ENCODE measurements at regions not wholly inside any gene's neighbourhood (a gene's known extent, or its start where the extent isn't known, plus 50 kb on each side); places are given as distances from the start of the nearest gene placed in this dataset.

GRCh38 chr10:3890602-3891352, 105.8 kb upstream of the KLF6 start:
- Histone ChIP-seq H3K4me3 (replicated peaks; ENCODE audit: insufficient read depth, low read length) (no peak overlapping the region), H3K27me3 (ENCODE audit: insufficient read depth, poor library complexity, severe bottlenecking) (no peaks in the 10 kb centered on the region), H3K27ac (replicated peaks) (no peak overlapping the region)
- DNase-seq (ENCODE audit: low read depth in 1 of 2, low spot score in 1 of 2) = no peak
- no peak for TF ChIP-seq CTCF (IDR thresholded peaks at IDR 0.05; ENCODE audit: insufficient read depth, low read length)
- no peak for TF ChIP-seq REST (IDR thresholded peaks at IDR 0.05; ENCODE audit: insufficient replicate concordance, low read depth)
- no peak for TF ChIP-seq POLR2AphosphoS5 (IDR thresholded peaks at IDR 0.05; ENCODE audit: low read depth)
- TF ChIP-seq GABPA (IDR thresholded peaks at IDR 0.05; ENCODE audit: low read depth) = no peak
- TF ChIP-seq SPI1 (IDR thresholded peaks at IDR 0.05; ENCODE audit: borderline replicate concordance, low read depth) = no peak

- H3K27ac ChIP-seq (replicated peaks) = no peak overlapping the region
- no peak overlapping the region for H3K4me3 ChIP-seq (replicated peaks; ENCODE audit: insufficient read depth, low read length)
- no peak for TF ChIP-seq POLR2AphosphoS5 (IDR thresholded peaks at IDR 0.05; ENCODE audit: low read depth)
- TF ChIP-seq SPI1 (IDR thresholded peaks at IDR 0.05; ENCODE audit: borderline replicate concordance, low read depth) = no peak
- TF ChIP-seq GABPA (IDR thresholded peaks at IDR 0.05; ENCODE audit: low read depth) = no peak
- TF ChIP-seq CTCF (IDR thresholded peaks at IDR 0.05; ENCODE audit: insufficient read depth, low read length) = no peak
- no peak for TF ChIP-seq REST (IDR thresholded peaks at IDR 0.05; ENCODE audit: insufficient replicate concordance, low read depth)
- no peaks in the 10 kb centered on the region for H3K27me3 ChIP-seq (ENCODE audit: insufficient read depth, poor library complexity, severe bottlenecking)
- DNase-seq (ENCODE audit: low read depth in 1 of 2, low spot score in 1 of 2) = no peak
These were observed 105.0 kb upstream of the KLF6 start for GRCh38 chr10:3889961-3890522.

- H3K27ac ChIP-seq (replicated peaks) = no peak overlapping the region
- no peak overlapping the region for H3K4me3 ChIP-seq (replicated peaks; ENCODE audit: insufficient read depth, low read length)
- no peak for DNase-seq (ENCODE audit: low read depth in 1 of 2, low spot score in 1 of 2)
These were observed 103.0 kb upstream of the KLF6 start for GRCh38 chr10:3887885-3888476.

More at GRCh38 chr10:3887885-3888476, 103.0 kb upstream of the KLF6 start:
- no peak for TF ChIP-seq POLR2AphosphoS5 (IDR thresholded peaks at IDR 0.05; ENCODE audit: low read depth)
- TF ChIP-seq CTCF (IDR thresholded peaks at IDR 0.05; ENCODE audit: insufficient read depth, low read length) = no peak
- no peak for TF ChIP-seq GABPA (IDR thresholded peaks at IDR 0.05; ENCODE audit: low read depth)
- TF ChIP-seq SPI1 (IDR thresholded peaks at IDR 0.05; ENCODE audit: borderline replicate concordance, low read depth) = no peak
- TF ChIP-seq REST (IDR thresholded peaks at IDR 0.05; ENCODE audit: insufficient replicate concordance, low read depth) = no peak
- H3K27me3 ChIP-seq (ENCODE audit: insufficient read depth, poor library complexity, severe bottlenecking) = no peaks in the 10 kb centered on the region
